Colonic mucosa (tissue), 4 donors: ENCODE measurements at regions not wholly inside any gene's neighbourhood (a gene's known extent, or its start where the extent isn't known, plus 50 kb on each side); places are given as distances from the start of the nearest gene placed in this dataset.

Experiments
- DNase-seq: peaks from one replicate; pipeline ENCODE4 v3.0.0-alpha.2; 2020
- H3K27ac ChIP-seq: fragments of 200-600 bp; one replicate; pipeline ENCODE4 v1.8.0; 2021
- H3K27me3 ChIP-seq: fragments of 200-600 bp; one replicate; pipeline ENCODE4 v1.8.0; 2021
- H3K36me3 ChIP-seq: fragments of 200-600 bp; one replicate; pipeline ENCODE4 v1.8.0; 2021
- H3K4me1 ChIP-seq: fragments of 200-600 bp; one replicate; pipeline ENCODE4 v1.8.0; 2021; ENCODE audit warnings: mild to moderate bottlenecking
- H3K4me3 ChIP-seq: fragments of 200-600 bp; one replicate; pipeline ENCODE4 v1.8.0; 2021
- H3K9ac ChIP-seq, 2 donors: one replicate each; pipeline ENCODE4 v1.7.0; 2013; ENCODE audit warnings: control low read depth in 2 of 2, low read depth in 2 of 2, low read length in 2 of 2
- H3K9me3 ChIP-seq: fragments of 200-600 bp; one replicate; pipeline ENCODE4 v1.8.0; 2021
- CTCF ChIP-seq: fragments of 200-600 bp; IDR thresholded peaks from one replicate; pipeline ENCODE4 v1.8.0; 2022; ENCODE audit warnings: antibody characterized with exemption, mild to moderate bottlenecking
- intact Hi-C: fragments of 100-400 bp; cut with DNase I; formaldehyde crosslinking; loops from one replicate; pipeline ENCODE4 v1.14.1; 2022
- donor health status: healthy.
- donor health status: DM: no; HTN: no; CAD: no.
- donor health status: DM: no; HTN: no; CAD: no.

- Histone ChIP-seq H3K27me3 (no peaks in the 10 kb centered on the region), H3K9me3 (no peaks in the 10 kb centered on the region), H3K4me1 (no peaks in the 10 kb centered on the region), H3K27ac (no peak overlapping the region), H3K36me3 (no peaks in the 10 kb centered on the region), H3K4me3 (no peak overlapping the region), H3K9ac (no peak overlapping the region)
- DNase-seq, result no peak
- intact Hi-C loops, result no loop called here
- no peak for TF ChIP-seq CTCF
These were observed 86.8 kb upstream of the SNAP25 start for GRCh38 chr20:10131732-10132345.

- intact Hi-C loops, result no loop called here
- DNase-seq, result no peak
- no peaks in the 10 kb centered on the region for H3K36me3 ChIP-seq
- H3K9ac ChIP-seq, result no peak overlapping the region
- H3K27ac ChIP-seq, result no peak overlapping the region
- H3K4me3 ChIP-seq, result no peak overlapping the region
- no peaks in the 10 kb centered on the region for H3K27me3 ChIP-seq
- no peak for TF ChIP-seq CTCF
- H3K9me3 ChIP-seq, result no peaks in the 10 kb centered on the region
- no peaks in the 10 kb centered on the region for H3K4me1 ChIP-seq
These were observed 86.2 kb upstream of the SNAP25 start for GRCh38 chr20:10132387-10132786.

- intact Hi-C loops, result no loop called here
- no peaks in the 10 kb centered on the region for H3K27me3 ChIP-seq
- no peak for TF ChIP-seq CTCF
- DNase-seq, result no peak
- H3K9me3 ChIP-seq, result no peaks in the 10 kb centered on the region
- no peaks in the 10 kb centered on the region for H3K4me1 ChIP-seq
- H3K36me3 ChIP-seq, result no peaks in the 10 kb centered on the region
- no peak overlapping the region for H3K9ac ChIP-seq
- H3K4me3 ChIP-seq, result no peak overlapping the region
- H3K27ac ChIP-seq, result no peak overlapping the region
These were observed 85.1 kb upstream of the SNAP25 start for GRCh38 chr20:10133532-10133931.

- Histone ChIP-seq H3K4me1 (no peaks in the 10 kb centered on the region), H3K27me3 (no peaks in the 10 kb centered on the region), H3K36me3 (no peaks in the 10 kb centered on the region), H3K9me3 (no peaks in the 10 kb centered on the region), H3K4me3 (no peak overlapping the region), H3K9ac (no peak overlapping the region), H3K27ac (no peak overlapping the region)
- intact Hi-C loops, result no loop called here
- DNase-seq, result no peak
- no peak for TF ChIP-seq CTCF
These were observed 84.5 kb upstream of the SNAP25 start for GRCh38 chr20:10134176-10134575.

GRCh38 chr20:10135438-10135837, 83.2 kb upstream of the SNAP25 start:
- TF ChIP-seq CTCF, result no peak
- intact Hi-C loops, result no loop called here
- H3K9ac ChIP-seq, result no peak overlapping the region
- H3K4me3 ChIP-seq, result no peak overlapping the region
- H3K36me3 ChIP-seq, result no peaks in the 10 kb centered on the region
- DNase-seq, result no peak
- H3K27me3 ChIP-seq, result no peaks in the 10 kb centered on the region
- no peaks in the 10 kb centered on the region for H3K9me3 ChIP-seq
- H3K4me1 ChIP-seq, result no peaks in the 10 kb centered on the region
- no peak overlapping the region for H3K27ac ChIP-seq
